ENCODE measurements at regions not wholly inside any gene's neighbourhood (a gene's known extent, or its start where the extent isn't known, plus 50 kb on each side); places are given as distances from the start of the nearest gene placed in this dataset.
"Not testable (repeated sequence)": the region's sequence is repeated elsewhere in the genome, so short reads cannot be mapped to it uniquely, and the experiment has no call there.

GRCh38 chr17:52465407-52465806, 306.9 kb upstream of the CA10 start:
- intact Hi-C loops (cut with DNase I) = no loop called here
- no peak for ATAC-seq (ENCODE audit: poor library complexity)
- no peak for DNase-seq

GRCh38 chr17:52451294-52451861, 292.9 kb upstream of the CA10 start:
- intact Hi-C loops (cut with DNase I) = no loop called here
- ATAC-seq (ENCODE audit: poor library complexity) (no peak), DNase-seq (no peak)

- ATAC-seq (ENCODE audit: poor library complexity) = no peak
- DNase-seq = no peak
- intact Hi-C loops (cut with DNase I) = no loop called here
Observed at GRCh38 chr17:52442350-52442749, 283.8 kb upstream of the CA10 start.

- intact Hi-C loops (cut with DNase I) = no loop called here
- DNase-seq = no peak
- no peak for ATAC-seq (ENCODE audit: poor library complexity)
Observed at GRCh38 chr17:52420555-52421078, 262.1 kb upstream of the CA10 start.

DNA sequence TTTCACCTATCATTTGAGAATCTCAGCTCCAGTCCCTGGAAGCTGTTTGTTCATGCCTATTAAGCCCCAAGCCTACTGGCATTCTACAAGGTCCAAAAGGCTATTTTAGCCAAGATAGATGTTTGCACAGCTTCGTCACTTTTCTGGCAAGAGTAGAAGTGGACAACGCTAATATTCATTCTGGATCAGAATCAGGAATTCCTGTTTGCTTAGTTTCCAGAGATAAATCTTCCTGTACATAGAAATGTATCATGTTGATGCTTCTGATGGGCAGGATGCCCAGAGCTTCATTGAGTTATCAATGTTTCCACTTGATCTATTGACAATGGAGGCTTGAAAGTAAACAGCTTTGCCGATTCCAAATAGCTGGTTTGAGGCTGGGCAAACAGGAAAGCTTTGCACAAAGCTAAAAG, 260.7 kb upstream of the CA10 start:
- DNase-seq (no peak), ATAC-seq (ENCODE audit: poor library complexity) (no peak)
- intact Hi-C loops (cut with DNase I) = no loop called here

DNA sequence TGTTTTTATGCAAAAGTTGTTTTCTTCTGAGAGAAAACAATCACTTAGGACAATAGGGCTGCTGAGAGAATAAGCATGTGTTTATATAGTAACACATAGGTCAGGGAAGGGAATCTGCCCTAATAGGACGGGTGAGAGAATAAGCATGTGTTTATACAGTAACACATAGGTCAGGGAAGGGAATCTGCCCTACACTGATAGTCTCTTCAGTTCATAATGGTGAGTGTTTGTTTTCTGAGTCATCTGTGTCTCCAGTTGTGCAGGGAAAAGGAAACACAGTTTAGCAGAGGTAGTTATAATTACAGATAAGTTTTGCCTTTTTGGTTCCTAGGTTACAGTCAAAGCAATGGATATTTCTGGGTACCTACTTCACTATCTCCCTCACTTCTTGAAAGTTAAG, 252.3 kb upstream of the CA10 start:
- intact Hi-C loops (cut with DNase I) = no loop called here
- DNase-seq = no peak
- no peak for ATAC-seq (ENCODE audit: poor library complexity)

- ATAC-seq (ENCODE audit: poor library complexity); DNase-seq; intact Hi-C loops (cut with DNase I): not testable (repeated sequence)
Observed at GRCh38 chr17:52409222-52409621, 250.7 kb upstream of the CA10 start.

DNA sequence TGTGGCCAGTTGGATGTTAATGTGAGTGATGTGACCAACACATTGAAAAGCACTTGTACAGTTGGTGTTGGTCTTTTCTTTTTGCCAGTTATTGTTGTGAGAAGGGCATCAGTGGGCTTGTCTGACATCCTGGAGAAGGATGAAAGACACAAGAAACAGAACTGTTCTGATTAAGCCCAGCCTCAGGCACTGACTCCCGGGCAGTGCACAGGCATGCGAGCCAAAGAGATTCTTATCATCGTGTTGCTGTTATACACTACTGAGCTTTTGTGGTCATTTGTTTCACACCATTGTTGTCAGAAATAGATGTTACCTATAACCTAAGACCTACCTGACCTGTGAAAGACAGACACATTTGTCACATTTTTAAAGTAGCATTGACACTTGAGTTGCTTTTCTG, 236.8 kb upstream of the CA10 start:
- intact Hi-C loops (cut with DNase I) = no loop called here
- no peak for DNase-seq
- ATAC-seq (ENCODE audit: poor library complexity) = no peak

DNA sequence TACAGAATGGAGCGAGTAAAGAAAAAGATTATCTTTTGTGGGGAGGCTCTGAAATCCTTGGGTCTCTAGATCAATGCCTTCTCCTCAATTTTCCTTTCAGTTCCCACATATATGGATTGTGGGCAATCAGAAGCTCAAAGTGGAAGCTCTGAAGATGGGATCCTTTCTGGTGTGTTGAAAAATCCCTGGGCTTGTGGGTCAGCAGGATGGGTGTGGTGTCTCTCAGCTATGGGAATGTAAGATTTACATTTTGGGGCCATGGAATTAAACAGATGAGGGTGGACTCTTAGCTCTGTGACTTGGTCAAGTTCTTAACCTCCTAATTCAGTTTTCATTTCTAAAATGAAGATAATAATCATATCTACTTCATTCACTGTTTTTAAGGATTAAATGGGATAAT, 231.9 kb upstream of the CA10 start:
- intact Hi-C loops (cut with DNase I) = no loop called here
- no peak for ATAC-seq (ENCODE audit: poor library complexity)

DNA sequence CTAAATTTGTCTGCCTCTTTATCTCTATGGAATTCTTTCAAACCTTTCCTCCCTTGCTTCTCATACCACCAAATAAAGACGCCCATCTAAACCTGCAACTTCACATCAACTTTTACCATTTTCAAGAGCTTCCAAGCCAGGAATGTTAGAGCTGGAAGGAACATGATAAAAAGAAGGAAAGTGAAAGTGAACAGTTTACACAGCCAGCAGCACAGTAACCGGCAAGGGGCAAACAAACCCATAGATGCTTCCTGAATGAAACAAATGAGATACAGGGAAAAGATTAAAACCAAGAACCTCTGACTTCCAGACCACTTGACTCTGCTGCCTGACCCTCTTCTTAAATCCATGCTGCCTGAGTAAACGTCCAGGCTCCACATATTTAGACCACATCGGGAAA, 231.1 kb upstream of the CA10 start:
- ATAC-seq (ENCODE audit: poor library complexity) = no peak
- intact Hi-C loops (cut with DNase I) = loop anchor here (10.0 kb wide), 1 partner anchor 65 kb away; no protein-coding TSS in a partner anchor
- DNase-seq = no peak

More for the DNA sequence above, 231.9 kb upstream of the CA10 start:
- DNase-seq = no peak

GRCh38 chr17:52388941-52389340, 230.4 kb upstream of the CA10 start:
- intact Hi-C loops (cut with DNase I) = loop anchor here (10.0 kb wide), 1 partner anchor 64 kb away; no protein-coding TSS in a partner anchor
- no peak for DNase-seq
- ATAC-seq (ENCODE audit: poor library complexity) = no peak

DNA sequence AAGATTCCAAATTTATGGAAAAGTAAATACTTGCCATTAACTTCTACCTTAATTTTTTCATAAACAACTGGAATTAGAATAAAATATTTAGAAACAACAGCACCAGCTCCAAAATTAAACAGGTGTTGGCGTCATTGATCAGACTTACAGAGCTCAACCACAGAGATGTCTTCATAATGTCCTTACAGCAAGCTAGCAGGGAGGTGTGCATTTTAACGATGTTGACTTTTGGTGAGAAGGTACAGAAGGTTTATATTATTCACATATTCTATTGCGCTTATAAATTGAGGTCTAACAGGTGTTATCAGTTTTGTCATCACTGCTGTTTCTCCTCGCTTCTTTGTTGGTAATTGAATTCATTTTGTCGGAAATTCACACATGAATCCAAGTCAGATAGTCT, 226.2 kb upstream of the CA10 start:
- intact Hi-C loops (cut with DNase I) = loop anchor here (10.0 kb wide), 1 partner anchor 60 kb away; no protein-coding TSS in a partner anchor
- ATAC-seq (ENCODE audit: poor library complexity) = no peak
- DNase-seq = no peak

- peak; percentile 61 for ATAC-seq (ENCODE audit: poor library complexity)
- DNase-seq = no peak
- intact Hi-C loops (cut with DNase I) = loop anchor here (10.0 kb wide), 1 partner anchor 59 kb away; no protein-coding TSS in a partner anchor
Observed at GRCh38 chr17:52383493-52384100, 225.1 kb upstream of the CA10 start.

DNA sequence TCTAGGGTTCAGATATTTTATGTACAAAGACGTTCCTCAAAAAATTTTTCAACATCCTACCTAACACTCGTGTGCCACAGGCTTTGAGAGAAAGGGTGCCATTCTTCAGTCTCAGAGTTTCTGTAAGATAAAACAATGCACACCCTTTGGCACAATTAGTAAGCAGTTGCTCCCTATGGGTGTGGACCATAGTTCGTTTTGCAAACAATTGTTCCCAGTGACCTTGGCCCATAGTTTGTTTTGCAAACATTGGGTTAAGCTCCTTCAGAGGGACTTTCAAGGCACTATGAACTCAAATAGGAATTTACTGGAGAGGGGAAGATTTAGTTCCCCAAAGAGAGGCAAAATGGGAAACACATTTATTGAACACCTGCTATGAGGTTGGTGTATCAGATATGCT, 220.3 kb upstream of the CA10 start:
- no peak for ATAC-seq (ENCODE audit: poor library complexity)
- DNase-seq = no peak
- intact Hi-C loops (cut with DNase I) = no loop called here

DNA sequence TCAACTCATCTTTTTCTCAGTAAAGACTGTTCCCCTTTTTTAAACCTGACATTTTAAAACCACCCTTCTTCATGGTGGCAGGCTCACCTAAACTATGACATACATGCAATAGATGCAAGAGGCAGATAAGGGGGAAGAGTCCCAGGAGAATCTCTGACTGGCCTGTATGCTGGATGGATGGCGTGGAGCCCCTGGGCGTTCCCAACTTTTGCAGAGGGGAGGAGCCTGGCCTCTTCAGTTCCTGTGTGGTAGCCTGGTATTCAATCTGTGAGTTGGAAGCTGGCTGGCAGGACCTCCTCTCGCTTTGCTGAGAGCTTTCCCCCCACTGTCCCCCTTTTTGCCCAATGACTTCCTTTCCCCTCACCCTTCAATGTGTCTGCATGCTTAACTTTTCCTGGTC, 217.6 kb upstream of the CA10 start:
- no peak for ATAC-seq (ENCODE audit: poor library complexity)
- intact Hi-C loops (cut with DNase I) = no loop called here
- DNase-seq = no peak

- ATAC-seq (ENCODE audit: poor library complexity) = no peak
- intact Hi-C loops (cut with DNase I) = no loop called here
Observed at GRCh38 chr17:52368886-52369285, 210.4 kb upstream of the CA10 start.

GRCh38 chr17:52357854-52358253, 199.3 kb upstream of the CA10 start:
- intact Hi-C loops (cut with DNase I) = no loop called here
- DNase-seq (no peak), ATAC-seq (ENCODE audit: poor library complexity) (no peak)

More at GRCh38 chr17:52368886-52369285, 210.4 kb upstream of the CA10 start:
- no peak for DNase-seq

GRCh38 chr17:52336796-52337195, 178.3 kb upstream of the CA10 start:
- DNase-seq = no peak
- intact Hi-C loops (cut with DNase I) = no loop called here
- ATAC-seq (ENCODE audit: poor library complexity) = no peak

DNA sequence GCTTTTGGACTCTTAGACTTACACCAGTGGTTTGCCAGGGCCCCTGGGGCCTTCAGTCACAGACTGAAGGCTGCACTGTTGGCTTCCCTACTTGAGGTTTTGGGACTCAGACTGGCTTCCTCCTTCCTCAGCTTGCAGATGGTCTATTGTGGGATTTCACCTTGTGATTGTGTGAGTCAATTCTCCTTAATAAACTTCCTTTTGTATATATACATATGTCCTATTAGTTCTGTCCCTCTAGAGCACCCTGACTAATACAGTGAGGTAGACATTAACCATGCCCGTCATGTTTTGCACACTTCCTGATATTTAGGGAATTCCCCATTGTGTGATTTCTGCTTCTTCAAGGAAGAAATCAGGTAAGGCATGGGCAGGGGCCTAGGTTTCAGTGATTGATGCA, 147.8 kb upstream of the CA10 start:
- intact Hi-C loops (cut with DNase I) = no loop called here
- DNase-seq (no peak), ATAC-seq (ENCODE audit: poor library complexity) (no peak)

- no peak for DNase-seq
- intact Hi-C loops (cut with DNase I) = no loop called here
- ATAC-seq (ENCODE audit: poor library complexity) = no peak
Observed at GRCh38 chr17:52298881-52299280, 140.4 kb upstream of the CA10 start.
